NCI-H2196 (cell line): ENCODE measurements at regions not wholly inside any gene's neighbourhood (a gene's known extent, or its start where the extent isn't known, plus 50 kb on each side); places are given as distances from the start of the nearest gene placed in this dataset.

Experiments
- DNase-seq: peaks from one replicate; lab custom pipeline; 2025; ENCODE audit not compliant: unreplicated experiment; lab: John Stamatoyannopoulos, UW

DNA sequence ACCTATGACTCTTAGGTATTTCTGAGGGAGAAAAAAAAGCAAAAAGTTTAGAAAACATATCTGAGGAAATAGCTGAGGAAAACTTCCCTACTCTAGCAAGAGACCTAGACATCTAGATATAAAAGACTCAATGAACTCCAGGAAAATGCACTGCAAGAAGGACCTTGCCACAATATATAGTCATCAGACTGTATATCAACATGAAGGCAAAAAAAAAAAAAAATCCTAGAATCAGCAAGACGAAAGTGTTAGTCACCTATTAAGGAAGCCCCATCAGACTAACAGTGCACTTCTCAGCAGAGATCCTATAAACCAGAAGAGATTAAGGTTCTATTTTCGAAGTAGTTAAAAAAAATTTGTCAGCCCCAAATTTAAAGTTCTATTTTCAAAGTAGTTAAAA is 166.2 kb downstream of the TMEM38B start:
- no peak for DNase-seq

DNA sequence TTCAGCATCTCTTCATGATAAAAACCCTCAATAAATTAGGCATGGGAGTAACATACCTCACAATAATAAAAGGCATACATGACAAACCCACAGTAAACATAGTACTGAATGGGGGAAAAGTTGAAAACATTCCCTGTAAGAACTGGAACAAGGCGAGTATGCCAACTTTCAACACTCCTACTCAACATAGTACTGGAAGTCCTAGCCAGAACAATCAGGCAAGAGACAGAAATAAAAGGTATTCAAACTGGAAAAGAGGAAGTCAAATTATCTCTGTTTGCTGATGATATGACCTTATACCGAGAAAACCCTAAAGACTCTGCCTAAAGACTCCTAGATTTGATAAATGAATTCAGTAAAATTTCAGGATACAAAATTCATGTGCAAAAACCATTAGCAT is 167.6 kb downstream of the TMEM38B start:
- DNase-seq: no peak

DNA sequence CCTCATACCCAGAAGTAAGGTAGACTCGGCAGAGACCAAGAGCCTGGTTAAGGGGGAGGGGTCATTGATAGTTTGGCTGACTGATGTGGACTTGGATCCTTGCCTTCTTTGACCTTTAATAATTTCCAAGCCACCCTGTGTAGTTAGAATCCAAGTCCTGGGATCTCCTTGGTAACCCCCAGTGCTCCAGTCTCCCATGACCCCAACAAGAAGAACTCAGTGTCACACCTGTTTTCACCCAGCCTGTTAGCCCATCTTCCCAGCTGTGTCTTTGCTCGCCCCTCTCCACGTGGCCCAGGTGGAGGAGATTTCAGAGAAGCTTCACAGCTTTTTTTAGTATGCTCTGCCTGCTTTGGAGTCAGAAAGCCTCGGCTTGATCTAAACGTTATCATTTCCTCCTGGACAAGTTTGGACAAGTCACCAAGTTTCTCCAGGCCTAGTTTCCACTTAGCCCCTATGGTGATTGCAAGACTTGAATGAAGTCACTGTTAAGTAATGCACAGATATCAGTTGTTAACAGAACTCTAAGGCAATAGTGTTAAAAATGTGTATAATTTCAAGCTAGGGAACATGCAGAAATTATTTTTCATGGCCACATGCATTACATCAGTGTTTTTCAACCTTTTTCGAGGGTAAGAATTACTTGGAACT is 170.0 kb downstream of the TMEM38B start:
- DNase-seq: no peak

DNA sequence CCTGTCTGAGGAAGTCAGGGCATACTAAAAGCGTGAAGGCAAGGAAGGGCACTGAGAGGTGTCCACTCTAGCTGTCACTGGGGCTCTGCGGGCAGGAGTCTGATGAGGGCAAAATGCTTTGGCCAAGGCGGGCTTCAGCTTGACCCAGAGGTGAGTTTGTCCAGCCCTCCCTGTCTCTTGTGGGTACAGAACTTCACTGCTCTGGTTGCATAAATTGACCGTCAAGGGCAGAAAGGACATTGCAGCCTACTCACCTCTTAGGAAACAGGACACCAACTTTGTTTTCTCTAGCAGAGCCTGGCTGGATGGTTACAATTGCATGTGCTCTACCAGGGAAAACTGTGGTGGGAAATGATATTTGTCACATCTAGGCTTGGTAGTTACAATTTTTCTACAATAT is 170.9 kb downstream of the TMEM38B start:
- no peak for DNase-seq

DNA sequence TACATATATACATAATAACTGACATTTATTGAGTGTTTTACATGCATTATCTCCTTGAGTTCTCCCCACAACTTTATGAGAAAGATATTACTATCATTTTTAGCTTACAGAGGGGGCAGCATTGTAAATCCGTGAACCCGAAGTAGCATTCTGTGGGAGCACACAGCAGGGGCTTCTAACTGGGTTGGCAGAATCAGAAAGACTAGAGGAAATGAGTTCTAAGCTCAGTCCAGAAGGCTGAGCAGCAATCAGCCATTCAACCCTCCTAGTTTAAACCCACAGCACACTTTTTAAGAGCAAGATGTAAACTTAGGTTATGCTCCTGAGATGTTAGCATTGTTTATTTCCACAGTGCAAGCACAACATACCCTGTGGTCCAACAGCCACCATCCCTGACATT is 177.2 kb downstream of the TMEM38B start:
- no peak for DNase-seq

DNA sequence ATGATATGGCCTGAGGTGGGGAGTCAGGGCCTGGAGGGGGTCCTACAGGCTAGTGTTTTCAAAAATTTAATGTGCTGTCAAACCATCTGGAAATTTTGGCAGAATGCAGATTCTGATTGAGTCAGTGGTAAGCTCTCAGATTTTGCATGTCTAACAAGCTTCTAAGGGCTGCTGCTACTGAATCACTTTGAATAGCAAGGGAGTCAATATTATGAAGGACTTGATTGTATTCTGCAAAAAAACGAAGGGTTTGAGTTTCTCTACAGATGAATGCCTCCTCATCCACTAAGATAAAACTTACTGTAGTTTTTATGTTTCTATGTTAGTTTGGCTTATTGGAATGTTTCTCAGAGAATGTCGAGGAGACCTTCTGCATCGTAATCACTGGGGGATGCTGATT is 179.5 kb downstream of the TMEM38B start:
- no peak for DNase-seq

DNA sequence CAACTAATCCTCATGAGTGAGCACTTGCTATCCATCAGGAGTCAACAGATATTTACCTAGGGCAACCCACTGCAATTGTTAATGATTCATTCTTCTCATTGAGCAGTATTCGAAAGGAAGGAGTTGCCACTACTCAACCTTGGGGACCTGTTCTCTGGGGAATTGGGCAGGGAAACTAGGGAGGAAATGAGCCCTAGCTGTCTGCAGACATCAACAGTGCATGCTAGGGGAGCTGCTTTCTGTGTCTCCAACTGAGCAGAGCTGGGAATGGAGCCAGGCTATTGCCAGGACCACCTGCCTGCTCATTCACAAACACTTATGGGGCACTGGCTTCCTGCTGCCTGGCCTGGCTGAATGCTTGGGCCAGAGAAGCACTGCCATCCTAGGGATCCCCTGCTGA is 183.4 kb downstream of the TMEM38B start:
- DNase-seq: peak; percentile 10

DNA sequence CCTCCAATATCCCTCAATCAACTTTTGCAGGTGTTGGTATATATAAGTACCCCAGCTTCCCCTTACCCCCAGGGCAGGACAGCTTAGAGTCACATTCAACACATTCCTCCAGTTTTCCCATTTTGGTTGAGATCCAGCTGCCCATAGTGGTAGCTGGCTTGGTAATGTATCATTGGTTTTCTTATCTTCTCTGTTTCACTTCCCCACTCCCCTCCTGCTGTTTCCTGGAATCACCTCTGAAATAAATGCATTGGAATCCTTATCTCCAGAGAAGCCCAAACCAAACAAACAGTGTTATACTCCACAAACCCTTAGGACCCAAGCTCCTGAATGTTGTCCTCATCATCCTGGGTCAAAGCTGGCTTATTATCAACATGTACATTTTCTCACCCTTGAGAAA is 184.8 kb downstream of the TMEM38B start:
- DNase-seq: no peak

DNA sequence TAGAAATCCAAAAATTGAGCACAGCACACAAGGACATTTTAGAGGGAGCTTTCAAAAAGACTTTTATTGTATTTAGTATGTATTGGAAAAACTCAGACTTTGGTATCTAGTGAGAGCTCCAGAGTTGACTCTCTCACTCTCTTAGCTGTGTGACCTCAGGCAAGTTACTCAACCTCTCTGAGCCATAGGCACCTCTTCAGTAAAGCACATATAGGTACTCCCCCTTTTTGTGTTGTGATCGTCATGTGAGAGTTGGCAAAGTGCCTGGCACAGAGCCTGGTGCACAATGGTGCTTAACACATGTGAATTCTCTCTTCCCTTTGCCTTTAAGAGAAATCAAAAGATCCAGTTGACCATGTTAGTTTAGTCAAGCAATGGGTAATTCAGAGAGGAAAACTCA is 186.2 kb downstream of the TMEM38B start:
- no peak for DNase-seq

DNA sequence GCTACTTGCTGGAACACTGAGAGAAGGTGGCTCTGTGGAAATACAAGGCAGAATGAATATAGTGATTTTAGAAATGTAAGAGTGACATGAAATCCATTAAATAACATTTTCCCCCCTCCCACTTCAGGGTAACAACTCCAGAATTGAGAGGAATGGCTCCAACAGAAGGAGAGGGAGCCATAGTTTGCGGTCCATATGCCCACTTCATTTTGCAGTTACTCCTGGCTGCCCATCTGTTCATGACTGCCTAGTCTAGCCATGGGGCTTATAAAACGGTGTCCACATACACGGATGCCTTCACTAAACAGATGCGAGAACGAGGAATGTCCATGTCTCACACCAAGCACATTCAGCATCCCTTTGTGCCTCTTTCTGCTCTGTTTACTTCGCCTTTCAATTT is 186.7 kb downstream of the TMEM38B start:
- no peak for DNase-seq

DNA sequence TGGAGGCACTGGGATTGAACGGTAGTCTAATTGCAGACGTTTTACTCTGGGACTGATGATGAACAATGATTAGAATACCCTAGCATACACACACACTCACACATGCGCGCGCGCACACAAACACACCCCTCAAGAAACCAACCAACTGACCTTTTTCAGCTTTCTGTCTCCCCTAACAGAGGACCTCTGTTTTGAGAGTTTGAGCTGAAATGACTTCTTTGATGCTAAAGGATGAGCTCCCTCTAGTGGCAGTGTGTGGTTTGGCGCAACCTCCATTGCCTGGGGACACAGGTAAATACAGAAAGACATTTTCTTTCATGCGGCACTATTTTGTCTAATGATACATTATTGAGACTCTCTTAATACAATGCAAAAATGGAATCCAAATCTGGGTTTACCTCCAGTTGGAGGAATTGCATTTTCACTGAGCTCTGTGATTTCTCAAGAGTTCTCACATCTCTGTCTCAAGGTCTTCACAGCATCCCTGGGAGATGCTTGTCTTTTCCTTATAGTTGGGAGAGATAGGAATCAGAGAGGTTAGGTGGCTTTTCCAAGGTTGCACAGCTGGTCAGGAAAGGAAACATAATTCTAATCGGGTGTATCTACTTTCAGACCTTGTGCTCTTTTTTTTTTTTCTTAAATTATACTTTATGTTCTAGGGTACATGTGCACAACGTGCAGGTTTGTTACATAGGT is 187.5 kb downstream of the TMEM38B start:
- DNase-seq: peak; percentile 73

DNA sequence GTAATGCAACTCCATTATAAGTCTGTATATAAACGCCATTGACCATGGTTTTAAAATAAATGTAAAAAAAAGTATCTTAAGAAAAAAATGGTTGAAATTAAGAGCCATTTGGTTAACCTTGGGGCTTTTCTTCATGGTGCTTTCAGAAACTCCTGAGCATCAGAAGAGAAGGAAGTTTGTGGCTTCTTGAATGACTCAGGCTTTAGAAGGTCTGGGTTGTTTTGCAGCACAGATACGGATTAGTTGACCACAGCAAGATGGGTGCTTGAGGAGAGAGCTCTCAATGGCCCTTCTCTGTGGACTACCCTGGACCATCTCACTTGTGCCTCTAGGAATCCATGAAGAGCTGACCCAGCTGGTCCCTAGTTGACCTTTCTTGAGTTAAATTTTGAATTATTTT is 189.5 kb downstream of the TMEM38B start:
- DNase-seq: no peak

DNA sequence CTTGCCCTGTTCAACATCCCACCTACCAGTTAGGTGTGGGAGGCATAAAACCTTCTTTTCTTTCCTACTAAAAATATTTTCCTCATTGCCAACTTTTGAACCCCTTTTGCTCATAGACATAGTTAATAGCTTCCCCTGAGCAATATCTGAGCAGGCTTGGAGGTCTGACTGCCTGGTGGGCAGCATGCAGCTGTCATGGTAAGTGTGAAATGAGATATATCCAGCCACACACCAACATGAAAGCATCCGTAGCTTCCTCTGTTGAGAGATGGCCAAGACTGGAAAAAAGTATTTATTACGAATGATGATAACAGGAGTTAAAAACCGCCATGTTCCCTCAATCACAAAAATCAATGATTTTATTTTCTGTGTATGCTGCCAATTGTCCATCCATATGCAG is 190.1 kb downstream of the TMEM38B start:
- DNase-seq: no peak

DNA sequence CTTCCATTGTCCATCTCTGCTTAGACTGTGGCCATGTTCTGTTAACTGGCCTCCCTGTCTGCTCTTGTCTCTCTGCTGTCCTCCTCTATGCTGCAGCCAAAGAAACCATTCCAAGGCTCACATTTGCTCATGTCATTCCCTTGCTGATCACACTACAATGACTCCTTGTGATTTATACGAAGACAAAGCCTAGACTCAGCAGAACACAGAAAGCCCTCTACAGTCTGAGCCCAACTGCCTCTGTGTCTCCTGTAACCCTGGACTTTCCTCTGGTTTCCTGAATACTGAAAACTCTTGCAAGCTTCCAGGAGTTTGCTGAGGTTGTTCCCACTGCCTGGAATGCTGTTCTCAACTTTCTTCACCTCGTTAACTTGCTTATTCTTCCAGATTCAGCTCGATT is 191.8 kb downstream of the TMEM38B start:
- DNase-seq: no peak

DNA sequence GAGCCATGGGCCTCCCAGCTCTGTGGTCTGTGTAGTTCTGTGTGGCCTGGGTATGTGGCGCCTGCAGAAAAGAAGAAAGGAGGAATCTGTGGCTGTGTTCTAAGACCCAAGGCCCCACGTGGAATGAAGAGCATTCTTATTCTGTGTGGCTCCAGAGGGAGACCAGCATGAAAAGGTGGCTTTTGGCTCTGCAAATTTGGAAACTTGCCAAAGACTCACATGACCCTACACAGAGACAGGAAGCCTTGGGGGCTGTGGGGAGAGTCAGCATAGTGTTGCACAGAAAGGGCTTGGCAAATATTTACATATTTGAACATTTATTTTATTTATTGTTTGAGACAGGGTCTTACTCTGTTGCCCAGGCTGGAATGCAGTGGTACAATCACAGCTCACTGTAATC is 193.3 kb downstream of the TMEM38B start:
- no peak for DNase-seq

DNA sequence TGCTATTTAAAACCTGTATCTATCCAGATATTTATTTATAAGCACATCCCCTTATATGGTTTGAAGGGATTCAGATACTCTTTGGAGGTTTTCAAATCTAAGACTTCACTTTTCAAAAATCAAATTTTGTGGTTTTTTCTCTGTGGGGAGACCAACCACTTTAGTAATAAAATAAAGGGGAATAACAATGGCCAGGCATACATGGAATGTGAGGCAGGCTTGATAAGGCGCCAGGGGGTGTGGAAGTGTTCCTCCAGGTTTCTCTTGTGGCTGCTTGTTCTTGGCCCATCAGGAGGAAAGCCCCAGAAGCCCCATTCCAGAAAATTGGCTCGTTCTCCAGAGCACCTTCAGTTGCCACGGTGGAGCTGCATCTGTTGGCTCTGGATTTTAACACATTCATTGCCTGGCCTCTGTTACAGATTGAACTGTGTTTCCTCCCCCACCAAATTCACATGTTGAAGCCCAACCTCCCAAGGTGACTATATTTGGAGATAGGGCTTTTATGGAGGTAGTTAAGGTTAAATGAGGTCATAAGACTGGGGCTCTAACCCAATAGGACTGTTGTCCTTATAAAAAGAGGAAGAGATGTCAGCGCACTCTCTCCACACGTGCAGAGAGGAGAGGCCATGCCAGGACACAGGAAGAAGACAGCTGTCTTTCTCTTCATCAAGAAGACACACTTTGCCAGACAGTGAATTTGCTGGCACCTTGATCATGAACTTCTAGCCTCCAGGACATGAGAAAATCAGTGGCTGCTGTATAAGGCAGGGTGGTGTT is 195.9 kb downstream of the TMEM38B start:
- DNase-seq: no peak

DNA sequence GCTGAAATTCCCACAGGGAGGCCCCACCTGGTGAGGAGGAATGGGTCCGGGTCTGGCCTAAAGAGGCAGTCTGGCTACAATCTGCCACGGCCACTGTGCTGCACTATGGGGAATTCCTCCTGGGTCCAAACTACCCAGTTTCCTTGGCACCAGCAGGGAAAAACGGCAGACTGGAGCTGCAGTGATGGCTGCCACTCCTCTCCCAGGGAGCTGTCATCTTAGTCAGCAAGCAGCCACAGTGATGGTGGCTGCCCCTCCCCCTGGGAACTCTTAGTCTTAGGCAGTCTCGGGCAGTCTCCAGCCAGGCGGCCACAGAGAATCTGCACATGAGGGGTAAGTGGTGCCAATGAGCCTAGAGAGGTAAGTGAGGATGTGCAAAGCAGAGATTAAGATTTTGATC is 205.8 kb downstream of the TMEM38B start:
- no peak for DNase-seq

DNA sequence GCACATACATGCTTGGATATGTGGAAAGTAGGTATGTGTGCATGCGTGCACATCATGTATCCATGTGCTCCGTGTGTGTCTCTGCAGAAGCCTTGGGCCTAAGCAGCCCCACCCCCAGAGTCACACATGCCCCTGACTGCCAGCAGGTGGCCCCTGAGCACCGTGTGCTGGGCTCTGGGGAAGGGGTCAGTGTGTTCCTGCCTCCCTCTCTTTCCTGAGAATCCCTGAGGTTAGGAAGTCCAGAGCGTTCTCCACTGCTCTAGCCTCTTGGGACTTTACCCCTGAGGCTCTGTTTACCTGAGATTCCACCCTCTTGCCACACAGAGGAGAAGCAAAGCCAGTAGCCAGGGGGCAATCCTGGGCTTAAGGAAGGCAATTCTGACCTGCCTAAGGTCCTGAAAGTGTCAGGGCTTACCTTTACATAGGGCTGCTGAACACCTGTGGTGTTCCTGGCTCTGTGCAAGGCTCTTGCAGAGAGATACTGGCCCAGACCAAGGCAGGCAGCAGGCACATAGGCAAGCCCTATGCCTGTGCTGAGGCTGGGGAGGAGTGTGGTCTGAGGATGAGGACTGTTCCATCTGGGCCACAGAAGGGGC is 207.3 kb downstream of the TMEM38B start:
- peak; percentile 8 for DNase-seq

DNA sequence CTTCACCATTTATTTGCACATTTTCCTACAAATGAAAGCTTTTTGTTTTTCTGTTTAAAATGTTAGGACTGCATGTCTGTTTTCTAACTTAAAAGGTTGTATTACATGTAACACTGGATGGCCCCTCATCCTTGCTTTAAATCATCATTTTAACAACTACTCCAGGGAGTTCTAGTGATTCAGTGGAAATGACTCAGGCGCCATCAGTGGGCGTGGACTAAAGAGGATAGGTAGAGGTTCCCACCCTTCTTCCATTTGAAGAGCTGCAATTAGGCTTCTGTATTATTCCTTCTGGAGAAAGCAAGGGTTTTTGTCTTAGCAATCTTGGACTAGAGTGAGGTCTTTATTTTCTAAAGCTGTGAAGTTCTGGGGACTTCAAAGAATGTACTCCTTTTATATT is 213.7 kb downstream of the TMEM38B start:
- DNase-seq: no peak

DNA sequence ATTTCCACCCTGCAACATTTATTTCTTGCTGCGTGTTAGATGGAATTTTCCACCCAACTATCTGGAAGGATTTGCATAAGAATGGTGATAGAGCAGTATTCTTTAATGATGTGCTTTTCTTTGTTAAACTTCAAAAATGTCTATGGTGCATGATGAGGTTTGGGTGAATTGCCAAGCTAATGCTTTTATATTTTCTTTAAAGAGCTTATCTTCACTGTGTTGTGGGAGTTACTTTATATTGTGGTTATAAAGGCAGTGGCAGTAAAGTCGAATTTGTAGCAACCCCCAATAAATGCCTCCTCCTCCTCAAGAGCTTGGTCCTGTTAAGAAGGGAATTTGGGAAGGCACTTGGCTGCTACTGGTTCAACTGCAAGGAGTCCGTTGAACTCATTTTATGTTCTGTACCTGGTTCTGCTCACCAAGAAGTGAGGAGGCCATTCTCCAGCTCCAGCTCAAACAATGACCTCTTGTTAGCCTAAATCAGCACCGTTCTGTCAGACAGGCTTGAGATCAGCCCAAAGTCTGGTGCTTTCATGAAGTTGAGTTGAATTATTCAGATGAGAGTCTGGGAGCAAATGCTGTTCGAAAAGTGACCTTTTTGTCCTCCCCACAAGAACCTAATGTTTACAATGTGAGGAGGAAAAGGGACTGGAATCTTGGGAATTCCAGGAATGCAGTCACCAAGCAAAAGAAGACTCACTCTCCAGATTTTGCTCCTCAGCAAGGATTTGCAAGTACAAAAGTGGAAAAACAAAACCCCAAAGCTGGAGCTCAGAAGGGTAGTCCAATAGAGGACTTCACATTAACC is 217.0 kb downstream of the TMEM38B start:
- no peak for DNase-seq
